Fibroblast of lung (primary cell): ENCODE measurements at regions not wholly inside any gene's neighbourhood (a gene's known extent, or its start where the extent isn't known, plus 50 kb on each side); places are given as distances from the start of the nearest gene placed in this dataset.

ENCODE experiments used
- CTCF ChIP-seq, 2 donors: IDR thresholded peaks in 1 of 2; conservative IDR thresholded peaks in 1 of 2; 1 replicate in 1 of 2; 2 replicates in 1 of 2; pipeline ENCODE4 v1.5.1; 2011 to 2012; ENCODE audit warnings: low read length in 2 of 2, control low read depth in 1 of 2, inconsistent platforms in 1 of 2, low read depth in 1 of 2, mild to moderate bottlenecking in 1 of 2
- EZH2 ChIP-seq: IDR thresholded peaks from 2 replicates; pipeline ENCODE4 v1.5.1; 2012; ENCODE audit warnings: low read length, control low read depth, mild to moderate bottlenecking; ENCODE audit errors: missing control alignments

GRCh38 chr11:19571906-19572305 lies 140.7 kb upstream of the NAV2 start:
- no peak for TF ChIP-seq CTCF (conservative IDR thresholded peaks at IDR 0.05 in 1 of 2, IDR thresholded peaks at IDR 0.05 in 1 of 2; ENCODE audit: low read depth in 1 of 2, low read length in 2 of 2)
- no peak for TF ChIP-seq EZH2
